Kidney (tissue), 13 donors: ENCODE measurements at regions not wholly inside any gene's neighbourhood (a gene's known extent, or its start where the extent isn't known, plus 50 kb on each side); places are given as distances from the start of the nearest gene placed in this dataset.

Experiments used
- DNase-seq, 5 donors: peaks; one replicate each; pipeline ENCODE4 v3.0.0-alpha.2; 2013 to 2020
- FAIRE-seq: peaks from 2 replicates; lab custom pipeline; 2012; peaks lifted over from hg19 to GRCh38; lab: Jason Lieb, UNC
- H3K27ac ChIP-seq, 2 donors: one replicate each; pipeline ENCODE4 v1.7.0; 2013; ENCODE audit warnings: low read depth in 2 of 2, low read length in 2 of 2, inconsistent platforms in 1 of 2
- H3K27me3 ChIP-seq: one replicate; pipeline ENCODE4 v1.7.1; 2013; ENCODE audit warnings: low read length, inconsistent platforms; ENCODE audit not compliant: control insufficient read depth, insufficient read depth
- H3K36me3 ChIP-seq, 3 donors: one replicate each; pipeline versions ENCODE4 v1.7.0 to v1.7.1; 2013; ENCODE audit warnings: low read length in 3 of 3, control low read depth in 1 of 3, inconsistent platforms in 1 of 3; ENCODE audit not compliant: insufficient read depth in 3 of 3, control insufficient read depth in 2 of 3
- H3K4me1 ChIP-seq, 3 donors: one replicate each; pipeline versions ENCODE4 v1.7.0 to v1.7.1; 2013; ENCODE audit warnings: low read length in 3 of 3, inconsistent platforms in 1 of 3, low read depth in 1 of 3; ENCODE audit not compliant: control insufficient read depth in 2 of 3, insufficient read depth in 2 of 3
- H3K4me3 ChIP-seq, 3 donors: one replicate each; pipeline versions ENCODE4 v1.7.0 to v1.8.1; 2013; ENCODE audit warnings: low read length in 3 of 3, control low read depth in 1 of 3, inconsistent platforms in 1 of 3
- H3K9ac ChIP-seq, 3 donors: one replicate each; pipeline versions ENCODE4 v1.7.0 to v1.7.1; 2013; ENCODE audit warnings: low read length in 3 of 3, control low read depth in 1 of 3, inconsistent platforms in 1 of 3
- H3K9me3 ChIP-seq, 3 donors: one replicate each; pipeline versions ENCODE4 v1.7.0 to v1.7.1; 2013; ENCODE audit warnings: low read length in 3 of 3, control low read depth in 1 of 3, inconsistent platforms in 1 of 3; ENCODE audit not compliant: control insufficient read depth in 2 of 3, insufficient read depth in 1 of 3
- intact Hi-C: fragments of 100-400 bp; cut with DNase I; formaldehyde crosslinking; loops from one replicate; pipeline ENCODE4 v1.11.1; 2022
- TF ChIP-seq, protein P1 (sequence below): IDR thresholded peaks from 3 replicates; pipeline ENCODE4 v1.5.1; 2012; ENCODE audit warnings: mild to moderate bottlenecking, moderate library complexity, borderline replicate concordance; ENCODE audit not compliant: insufficient read depth; ENCODE audit errors: extremely low read depth
- donor health status: control.
- donor health status: control.
- donor health status: control.
- donor health status: control.
- donor health status: control.
- donor health status: DM: yes; HTN: yes; CAD: no.
- donor health status: Normal renal cell carcinoma (clear cell type).

DNA sequence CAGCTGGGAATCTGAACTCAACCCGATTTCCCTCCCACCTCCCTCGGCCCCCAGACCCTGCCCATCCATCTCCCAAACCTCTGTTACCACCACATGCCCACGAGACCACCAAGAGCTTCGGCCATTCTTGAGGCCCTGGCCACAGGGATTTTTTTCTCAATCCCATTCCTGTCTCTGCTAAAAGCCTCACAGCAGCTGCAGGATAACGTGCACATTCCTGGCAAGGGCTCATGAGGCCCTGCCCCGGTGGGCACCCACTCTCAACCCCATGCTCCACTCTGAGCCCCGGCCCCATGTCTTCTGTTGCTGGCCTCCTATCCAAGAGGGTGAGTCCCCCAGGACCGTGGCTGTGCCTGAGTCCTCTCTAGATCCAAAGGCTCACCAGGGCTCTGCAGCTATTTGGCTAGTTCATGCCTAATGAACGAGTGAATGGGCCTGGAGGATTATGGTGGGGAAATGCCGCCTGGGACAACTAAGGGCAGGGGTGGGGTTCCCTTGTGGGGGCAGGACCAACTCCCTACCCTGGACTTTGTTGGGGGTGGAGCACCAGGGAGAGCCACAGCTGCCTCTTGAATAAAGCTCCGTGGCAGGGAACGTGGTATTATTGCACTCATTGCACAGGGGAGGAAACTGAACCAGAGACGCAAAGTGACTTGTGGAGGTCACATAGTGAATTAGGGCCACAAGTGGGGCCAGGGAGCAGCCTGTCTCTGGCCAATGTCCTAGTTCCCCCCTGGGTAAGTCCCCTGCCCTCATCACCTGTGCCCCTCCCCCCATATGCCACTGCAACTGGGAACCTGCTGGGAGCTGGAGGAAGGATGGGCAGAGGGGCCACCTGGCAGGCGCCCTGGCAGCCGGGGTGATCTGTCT, 113.8 kb upstream of the SMURF2 start:
- intact Hi-C loops = no loop called here
- DNase-seq = peak in 2 of 5 donors; percentile 57 to 70
- Histone ChIP-seq H3K27me3 (peaks cover 9% of the 10 kb centered on the region), H3K27ac (no peak overlapping the region), H3K36me3 (no peaks in the 10 kb centered on the region), H3K4me3 (no peak overlapping the region), H3K4me1 (peaks cover 0 to 20% (median 0%) of the 10 kb centered on the region in 3 donors), H3K9ac (no peak overlapping the region), H3K9me3 (no peaks in the 10 kb centered on the region)
- TF ChIP-seq, protein P1, sequence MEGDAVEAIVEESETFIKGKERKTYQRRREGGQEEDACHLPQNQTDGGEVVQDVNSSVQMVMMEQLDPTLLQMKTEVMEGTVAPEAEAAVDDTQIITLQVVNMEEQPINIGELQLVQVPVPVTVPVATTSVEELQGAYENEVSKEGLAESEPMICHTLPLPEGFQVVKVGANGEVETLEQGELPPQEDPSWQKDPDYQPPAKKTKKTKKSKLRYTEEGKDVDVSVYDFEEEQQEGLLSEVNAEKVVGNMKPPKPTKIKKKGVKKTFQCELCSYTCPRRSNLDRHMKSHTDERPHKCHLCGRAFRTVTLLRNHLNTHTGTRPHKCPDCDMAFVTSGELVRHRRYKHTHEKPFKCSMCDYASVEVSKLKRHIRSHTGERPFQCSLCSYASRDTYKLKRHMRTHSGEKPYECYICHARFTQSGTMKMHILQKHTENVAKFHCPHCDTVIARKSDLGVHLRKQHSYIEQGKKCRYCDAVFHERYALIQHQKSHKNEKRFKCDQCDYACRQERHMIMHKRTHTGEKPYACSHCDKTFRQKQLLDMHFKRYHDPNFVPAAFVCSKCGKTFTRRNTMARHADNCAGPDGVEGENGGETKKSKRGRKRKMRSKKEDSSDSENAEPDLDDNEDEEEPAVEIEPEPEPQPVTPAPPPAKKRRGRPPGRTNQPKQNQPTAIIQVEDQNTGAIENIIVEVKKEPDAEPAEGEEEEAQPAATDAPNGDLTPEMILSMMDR = no peak
- FAIRE-seq = no peak

DNA sequence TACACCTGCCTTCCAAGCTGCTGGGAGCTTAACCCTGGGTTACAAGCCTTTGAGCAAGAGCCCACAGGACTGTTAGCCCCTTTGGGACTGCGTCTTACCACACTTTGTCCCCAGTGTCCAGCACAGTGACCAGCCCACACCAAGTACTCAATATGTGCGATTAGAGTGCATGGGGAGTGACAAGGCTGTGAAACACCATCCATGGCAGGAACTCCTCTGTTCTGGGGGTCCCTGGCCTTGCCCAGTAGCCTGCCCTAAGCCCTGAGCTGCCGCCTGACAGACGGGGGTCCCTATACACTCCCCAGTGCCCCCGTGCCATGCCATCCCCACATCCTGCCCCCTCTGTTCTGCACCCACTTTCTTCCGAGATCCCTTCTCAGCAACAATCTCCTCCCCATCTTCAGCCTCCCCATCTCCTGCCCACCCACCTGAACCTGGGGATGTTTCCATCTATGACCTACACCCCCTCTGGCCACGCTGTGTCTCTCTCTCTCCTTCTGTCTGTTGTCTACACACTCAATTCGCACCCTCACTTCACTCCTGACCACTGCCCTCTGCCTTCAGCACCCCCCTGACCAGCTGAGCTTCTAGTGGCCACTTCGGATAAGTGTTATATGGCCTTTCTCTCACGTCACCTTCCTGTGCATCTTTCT, 112.9 kb upstream of the SMURF2 start:
- no peaks in the 10 kb centered on the region for H3K9me3 ChIP-seq
- H3K27ac ChIP-seq = no peak overlapping the region
- peak in 2 of 5 donors; percentile 40 to 65 for DNase-seq
- H3K4me1 ChIP-seq = peaks cover 0 to 18% (median 0%) of the 10 kb centered on the region in 3 donors
- TF ChIP-seq, protein P1 = no peak
- intact Hi-C loops = no loop called here
- H3K27me3 ChIP-seq = peaks cover 9% of the 10 kb centered on the region
- FAIRE-seq = no peak
- no peak overlapping the region for H3K9ac ChIP-seq
- no peaks in the 10 kb centered on the region for H3K36me3 ChIP-seq
- no peak overlapping the region for H3K4me3 ChIP-seq

DNA sequence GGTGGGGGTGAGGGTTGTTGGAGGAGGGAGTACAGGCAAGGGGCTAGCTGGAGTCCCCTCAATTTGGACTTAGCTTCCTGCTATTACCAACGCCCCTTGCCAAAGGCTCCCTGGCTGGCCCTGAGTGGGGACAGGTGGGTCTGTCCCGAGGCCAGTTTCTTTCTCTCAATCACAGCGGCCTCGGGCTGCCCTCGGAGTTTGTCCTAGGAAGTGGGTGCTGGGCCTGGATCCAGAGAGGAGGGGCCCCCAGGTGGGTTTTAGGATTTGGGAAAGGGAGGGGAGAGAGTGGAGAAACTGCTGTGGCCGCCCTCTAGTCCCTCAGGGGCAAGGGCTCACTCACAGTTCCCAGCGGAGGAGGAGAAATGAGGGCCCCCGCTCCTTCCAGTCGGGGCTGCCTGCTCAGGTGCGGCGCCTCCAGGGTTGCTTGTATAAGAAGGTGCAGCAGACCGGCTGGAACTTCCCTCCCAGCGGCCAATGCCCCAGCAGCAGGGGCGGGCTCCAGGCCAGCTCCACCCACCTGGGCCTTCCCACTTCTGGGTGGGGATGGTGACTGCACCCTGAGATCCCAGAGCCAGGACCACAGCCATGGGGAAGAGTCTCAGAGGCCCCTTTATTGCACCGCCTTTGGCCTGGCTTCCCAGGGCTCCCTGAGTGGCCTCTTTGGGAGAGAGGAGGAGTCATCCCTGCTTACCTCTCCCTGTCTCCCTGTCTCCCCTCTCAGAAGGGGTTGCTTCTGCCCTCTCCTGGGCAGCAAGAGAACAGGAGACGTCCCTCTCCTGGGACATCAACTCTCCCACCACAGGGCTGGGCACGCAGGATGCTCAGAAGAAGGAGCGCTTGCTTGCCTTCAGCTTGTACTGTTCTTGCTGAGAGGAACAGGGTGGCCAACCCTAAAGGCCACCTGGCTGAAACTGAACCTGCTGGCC, 112.0 kb upstream of the SMURF2 start:
- FAIRE-seq = no peak
- no peaks in the 10 kb centered on the region for H3K36me3 ChIP-seq
- H3K4me1 ChIP-seq = peaks cover 0 to 15% (median 0%) of the 10 kb centered on the region in 3 donors
- H3K9ac ChIP-seq = peak overlapping the region in 1 of 3 donors; percentile 34
- peak; percentile 83 to 93 (median 88) for DNase-seq
- peak overlapping the region in 2 of 3 donors; percentile 28 to 37 for H3K4me3 ChIP-seq
- H3K27me3 ChIP-seq = peaks cover 6% of the 10 kb centered on the region
- H3K27ac ChIP-seq = no peak overlapping the region
- intact Hi-C loops = no loop called here
- no peaks in the 10 kb centered on the region for H3K9me3 ChIP-seq
- TF ChIP-seq, protein P1 = peak; percentile 21
